ENCODE measurements at regions not wholly inside any gene's neighbourhood (a gene's known extent, or its start where the extent isn't known, plus 50 kb on each side); places are given as distances from the start of the nearest gene placed in this dataset.

GRCh38 chrX:9370893-9371292, 94.0 kb upstream of the TBL1X start:
- 61 to 77% methylated on average over 5 of the region's 5 CpGs for WGBS, 2 donors
- H3K27ac ChIP-seq, result no peak overlapping the region
- TF ChIP-seq CTCF (IDR thresholded peaks at IDR 0.05), result no peak
- no peaks in the 10 kb centered on the region for H3K9me3 ChIP-seq
- peaks cover 0 to 15% (median 0%) of the 10 kb centered on the region in 7 donors for H3K27me3 ChIP-seq
- no peak overlapping the region for H3K4me3 ChIP-seq
- no peaks in the 10 kb centered on the region for H3K36me3 ChIP-seq
- no peak for ATAC-seq
- DNase-seq, result no peak
- peaks cover 0 to 7% (median 0%) of the 10 kb centered on the region in 9 donors for H3K4me1 ChIP-seq
- intact Hi-C loops (cut with DNase I), result no loop called here

GRCh38 chrX:9372866-9373265, 92.0 kb upstream of the TBL1X start:
- 82 to 83% methylated on average over 11 of the region's 11 CpGs for WGBS, 2 donors
- ATAC-seq (no peak), DNase-seq (no peak)
- no peaks in the 10 kb centered on the region for H3K9me3 ChIP-seq
- H3K27ac ChIP-seq, result no peak overlapping the region
- TF ChIP-seq CTCF (IDR thresholded peaks at IDR 0.05), result no peak
- peaks cover 0 to 14% (median 0%) of the 10 kb centered on the region in 7 donors for H3K27me3 ChIP-seq
- no peak overlapping the region for H3K4me3 ChIP-seq
- intact Hi-C loops (cut with DNase I), result no loop called here
- peaks cover 0 to 7% (median 0%) of the 10 kb centered on the region in 9 donors for H3K4me1 ChIP-seq
- no peaks in the 10 kb centered on the region for H3K36me3 ChIP-seq

GRCh38 chrX:9373789-9374188, 91.1 kb upstream of the TBL1X start:
- H3K4me1 ChIP-seq, result peaks cover 0 to 11% (median 0%) of the 10 kb centered on the region in 9 donors
- DNase-seq (no peak), ATAC-seq (no peak)
- intact Hi-C loops (cut with DNase I), result no loop called here
- H3K9me3 ChIP-seq, result no peaks in the 10 kb centered on the region
- no peak overlapping the region for H3K27ac ChIP-seq
- H3K36me3 ChIP-seq, result no peaks in the 10 kb centered on the region
- peaks cover 0 to 18% (median 0%) of the 10 kb centered on the region in 7 donors for H3K27me3 ChIP-seq
- no peak for TF ChIP-seq CTCF (IDR thresholded peaks at IDR 0.05)
- 80 to 94% methylated on average over 7 of the region's 7 CpGs for WGBS, 2 donors
- H3K4me3 ChIP-seq, result no peak overlapping the region

GRCh38 chrX:9374555-9374954, 90.3 kb upstream of the TBL1X start:
- DNase-seq (no peak), ATAC-seq (no peak)
- H3K36me3 ChIP-seq, result no peaks in the 10 kb centered on the region
- intact Hi-C loops (cut with DNase I), result no loop called here
- H3K27ac ChIP-seq, result no peak overlapping the region
- TF ChIP-seq CTCF (IDR thresholded peaks at IDR 0.05), result no peak
- peaks cover 0 to 19% (median 0%) of the 10 kb centered on the region in 9 donors for H3K4me1 ChIP-seq
- no peaks in the 10 kb centered on the region for H3K9me3 ChIP-seq
- H3K4me3 ChIP-seq, result no peak overlapping the region
- H3K27me3 ChIP-seq, result peaks cover 0 to 25% (median 0%) of the 10 kb centered on the region in 7 donors
- WGBS, 2 donors, result 80 to 82% methylated on average over 6 of the region's 6 CpGs

All from heart right ventricle (tissue), 16 donors.